ENCODE measurements at regions not wholly inside any gene's neighbourhood (a gene's known extent, or its start where the extent isn't known, plus 50 kb on each side); places are given as distances from the start of the nearest gene placed in this dataset.

DNA sequence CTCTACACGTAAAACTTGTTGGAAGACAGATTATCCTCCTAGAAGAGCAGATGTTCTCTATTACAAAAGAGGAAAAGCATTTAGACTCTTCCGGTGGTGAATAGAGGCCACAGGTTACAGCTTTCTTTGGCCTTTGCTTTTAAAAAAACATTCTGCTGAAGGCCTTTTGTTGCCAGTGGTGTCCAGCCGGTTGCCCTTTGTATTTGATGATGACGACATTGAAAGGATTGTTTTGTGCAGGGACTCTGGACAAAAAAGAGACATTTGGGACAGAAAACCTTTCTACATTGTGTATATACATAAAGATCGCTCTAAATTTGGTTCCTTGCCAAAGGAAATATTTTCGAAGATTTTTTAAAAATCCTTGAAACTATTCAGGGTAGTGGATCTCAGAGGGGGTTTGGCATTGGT is 180.3 kb downstream of the C9orf152 start:
- no peak for TF ChIP-seq CTCF (IDR thresholded peaks at IDR 0.05)
- no peak for TF ChIP-seq POLR2A (IDR thresholded peaks at IDR 0.05)
